Muscle of arm (tissue), 1 donor: ENCODE measurements at regions not wholly inside any gene's neighbourhood (a gene's known extent, or its start where the extent isn't known, plus 50 kb on each side); places are given as distances from the start of the nearest gene placed in this dataset.

ENCODE experiments used
- DNase-seq: peaks from one replicate; pipeline ENCODE4 v3.0.0-alpha.2; 2013

GRCh38 chr9:12874395-12874794, 99.6 kb downstream of the LURAP1L start:
- no peak for DNase-seq

GRCh38 chr9:12875191-12875590, 100.4 kb downstream of the LURAP1L start:
- DNase-seq: no peak

DNA sequence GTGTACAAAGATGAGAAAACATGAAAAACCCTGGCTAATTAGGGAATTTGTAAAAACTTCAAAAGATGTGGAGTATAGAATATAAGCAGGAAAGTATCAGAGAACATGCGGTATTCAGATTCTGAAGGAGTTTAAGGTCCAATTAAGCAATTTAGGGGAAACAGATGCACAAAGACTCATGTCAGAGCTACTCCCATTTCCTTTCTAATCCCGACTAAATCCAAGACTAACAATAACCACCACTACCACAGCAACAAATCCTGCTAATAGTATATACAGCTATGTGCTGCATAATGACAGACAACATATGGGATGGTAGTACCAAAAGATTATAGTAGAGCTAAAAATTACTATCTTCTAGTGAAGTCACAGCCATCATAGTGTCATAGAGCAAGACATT, 102.1 kb downstream of the LURAP1L start:
- no peak for DNase-seq

DNA sequence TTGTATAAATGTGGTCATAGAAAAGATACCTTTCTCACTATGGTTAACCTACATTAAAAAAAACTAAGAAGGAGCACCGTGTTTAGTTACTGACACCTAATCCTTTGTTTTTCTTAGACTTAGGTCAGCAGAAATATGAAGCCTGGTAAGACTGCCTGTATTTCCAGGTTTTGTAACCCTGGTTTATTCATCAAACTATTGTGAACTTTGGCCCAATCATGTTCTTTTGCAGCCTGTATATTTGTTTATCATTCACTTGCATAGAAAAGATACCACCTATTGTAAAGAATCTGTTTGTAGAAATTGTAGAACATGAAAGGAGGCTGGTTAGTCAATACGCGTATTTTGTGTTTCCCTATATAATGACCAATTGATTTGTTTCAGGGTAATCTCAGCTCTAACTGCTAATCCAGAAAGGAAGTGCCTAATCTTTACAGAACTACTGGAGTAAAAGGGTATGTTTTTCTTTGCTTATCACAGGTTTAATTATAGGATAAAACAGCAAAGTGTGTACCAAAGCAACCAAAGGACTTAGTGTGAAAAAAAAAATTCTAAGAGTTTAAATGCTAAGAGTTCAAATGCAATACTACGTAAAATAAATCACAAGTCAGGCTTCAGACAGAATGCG, 103.6 kb downstream of the LURAP1L start:
- no peak for DNase-seq

GRCh38 chr9:12879961-12880360, 105.1 kb downstream of the LURAP1L start:
- DNase-seq: no peak

DNA sequence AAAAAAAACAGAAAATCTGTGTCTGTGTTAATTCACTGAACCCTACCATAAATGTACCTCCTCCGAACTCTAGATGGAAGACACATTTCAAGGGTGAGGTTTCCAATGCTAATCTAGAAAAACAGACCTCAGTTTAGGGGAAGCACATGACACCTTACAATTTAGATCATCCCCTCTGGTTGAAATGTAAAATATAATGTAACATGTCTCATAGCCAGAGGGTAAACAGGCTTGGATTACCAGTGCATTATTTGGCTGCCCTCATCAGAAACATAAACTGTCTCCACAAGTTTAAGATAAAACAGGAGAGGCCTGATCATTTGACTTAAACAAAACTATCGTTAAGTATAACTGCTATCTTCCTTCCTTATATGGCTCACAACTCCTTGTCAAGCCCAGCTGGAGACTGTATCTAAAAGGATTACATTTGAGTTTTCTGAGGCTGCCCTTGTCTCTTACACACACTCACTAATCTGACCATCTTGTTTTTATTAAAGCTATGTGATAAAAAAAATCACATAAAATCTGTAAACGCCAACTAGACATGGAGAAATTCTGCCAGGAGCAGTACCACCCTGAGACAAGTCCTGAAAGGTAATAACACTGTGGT, 105.7 kb downstream of the LURAP1L start:
- DNase-seq: no peak

DNA sequence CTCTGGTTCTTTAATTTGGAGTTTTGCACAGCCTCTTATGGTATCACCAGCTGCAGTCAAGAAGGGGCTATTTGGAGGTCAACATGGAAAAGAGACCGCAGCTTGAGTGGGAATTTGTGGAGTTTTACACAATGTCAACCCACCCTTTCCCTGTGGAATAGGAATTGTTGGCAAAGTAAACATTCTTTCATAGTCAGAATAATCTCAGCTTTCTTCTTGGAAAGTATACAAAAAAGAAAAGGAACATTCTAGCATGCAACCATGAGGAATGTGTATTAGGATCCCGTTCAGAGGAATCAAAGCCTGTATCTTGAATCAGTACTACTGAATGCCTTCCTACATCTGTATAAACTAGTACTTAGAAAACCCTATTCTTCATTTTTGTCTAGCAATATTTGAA, 107.6 kb downstream of the LURAP1L start:
- DNase-seq: peak; percentile 78

DNA sequence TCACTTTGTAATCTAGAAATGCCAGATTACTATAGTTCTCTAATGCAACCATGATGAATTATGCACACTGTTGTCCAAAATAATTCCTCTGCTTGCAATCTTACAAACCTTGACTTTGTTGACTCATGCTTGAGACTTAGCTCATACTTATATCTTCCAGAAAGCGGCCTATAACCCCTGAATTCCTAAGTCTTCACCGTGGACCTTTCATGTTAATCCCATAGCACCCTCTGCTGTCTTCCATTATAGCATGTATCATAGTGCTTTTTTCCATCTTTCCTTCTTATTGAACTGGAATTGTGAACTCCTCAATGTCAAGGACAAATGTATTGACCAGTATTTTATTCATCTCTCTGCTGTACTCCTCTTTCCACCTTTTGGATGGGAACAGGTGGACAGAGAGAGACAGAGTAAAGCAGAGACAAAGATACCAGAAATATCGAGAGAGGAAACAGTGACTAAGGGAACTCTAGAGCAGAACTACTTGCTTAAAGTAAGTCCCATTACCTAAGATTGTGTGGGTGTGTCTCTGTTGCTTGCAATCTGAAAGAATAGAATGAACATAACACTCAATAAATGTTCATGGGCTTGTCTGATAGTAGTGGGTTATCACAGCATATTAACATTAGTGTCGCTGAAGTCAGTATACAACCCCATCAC, 110.0 kb downstream of the LURAP1L start:
- no peak for DNase-seq

- DNase-seq: no peak
Observed at GRCh38 chr9:12889402-12890106, 114.7 kb downstream of the LURAP1L start.

DNA sequence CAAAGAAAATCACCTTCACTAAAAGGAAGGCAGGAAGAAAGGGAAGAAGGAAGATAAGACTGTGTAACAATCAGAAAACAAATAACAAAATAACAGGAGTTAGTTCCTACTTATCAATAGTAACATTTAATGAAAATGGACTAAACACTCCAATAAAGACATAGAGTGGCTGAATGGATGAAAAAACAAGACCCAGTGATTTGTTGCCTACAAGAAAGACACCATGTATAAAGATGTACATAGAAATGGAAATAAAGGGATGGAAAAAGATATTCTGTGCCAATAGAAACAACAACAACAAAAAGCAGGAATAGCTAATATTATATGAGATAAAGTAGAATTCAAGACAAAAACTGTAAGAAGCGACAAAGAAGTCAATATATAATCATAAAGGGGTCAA, 116.8 kb downstream of the LURAP1L start:
- no peak for DNase-seq

DNA sequence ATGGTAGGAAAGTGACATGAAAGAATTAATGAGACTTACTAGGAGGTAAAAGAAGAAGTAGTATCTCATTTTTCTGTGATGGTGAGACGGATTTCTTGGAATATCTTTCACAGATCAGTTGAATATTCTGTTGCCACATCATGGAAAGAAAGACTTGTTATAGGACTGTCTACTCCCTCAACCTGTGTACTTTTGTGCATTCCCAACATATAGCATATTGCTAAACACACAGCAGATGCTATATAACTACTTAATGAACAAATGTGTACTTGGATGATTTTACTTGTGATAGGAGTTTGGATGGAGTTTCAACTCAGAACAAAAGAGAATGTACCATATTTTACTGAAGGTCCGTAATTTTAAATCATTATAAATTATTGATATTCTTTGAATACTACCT, 128.5 kb downstream of the LURAP1L start:
- no peak for DNase-seq

DNA sequence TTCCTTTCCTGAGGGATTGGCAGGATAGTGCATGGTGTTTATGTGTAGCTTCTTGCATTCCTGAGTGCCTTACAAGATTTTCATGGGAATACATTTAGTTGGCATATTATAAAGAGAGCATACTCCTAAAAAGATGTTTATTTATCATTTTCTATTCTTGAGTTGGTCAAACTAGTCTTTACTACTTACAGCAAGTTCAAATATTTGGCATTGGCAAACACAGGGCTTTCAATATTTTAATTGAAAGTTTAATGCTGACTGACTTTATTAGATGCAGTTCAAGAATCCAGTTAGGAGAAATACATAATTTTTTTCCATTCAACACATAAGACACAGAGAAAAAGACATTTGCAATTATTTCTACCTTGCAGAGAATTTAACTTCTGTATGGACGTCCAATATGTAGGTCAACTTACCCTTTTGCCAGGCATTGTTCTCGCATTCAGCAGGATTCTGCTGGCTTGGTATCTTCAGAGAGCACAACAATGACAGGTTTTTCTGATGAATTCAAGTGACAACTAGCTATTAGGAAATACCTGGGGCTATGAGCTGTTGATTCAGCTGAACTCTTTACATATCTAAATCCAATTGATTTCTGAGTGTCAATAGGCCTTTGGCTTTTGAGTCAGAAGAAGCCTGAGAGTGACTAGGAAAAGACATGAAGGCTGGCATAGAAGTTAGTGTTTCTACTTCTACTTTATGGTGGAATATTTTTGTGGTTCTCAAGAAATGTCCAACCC, 129.6 kb downstream of the LURAP1L start:
- no peak for DNase-seq

- DNase-seq: no peak
Observed at GRCh38 chr9:12906646-12907045, 131.8 kb downstream of the LURAP1L start.

DNA sequence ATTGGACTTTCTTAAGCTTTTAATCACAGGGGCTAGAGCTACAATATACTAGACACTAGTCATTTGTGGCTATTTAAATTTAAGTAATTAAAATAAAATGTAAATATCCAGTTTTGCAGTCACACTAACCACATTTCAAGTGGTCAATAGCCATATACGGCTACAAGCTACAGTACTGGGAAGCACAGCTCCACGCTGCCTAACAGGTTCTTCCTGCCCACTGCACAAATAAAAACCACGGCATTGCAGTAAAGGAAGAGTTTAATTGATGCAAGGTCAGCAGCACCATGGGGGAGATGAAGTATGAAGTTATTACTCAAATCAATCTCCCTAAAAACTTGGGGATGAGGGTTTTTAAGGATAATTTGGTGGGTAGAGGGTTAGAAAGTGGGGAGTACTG, 134.1 kb downstream of the LURAP1L start:
- DNase-seq: no peak

DNA sequence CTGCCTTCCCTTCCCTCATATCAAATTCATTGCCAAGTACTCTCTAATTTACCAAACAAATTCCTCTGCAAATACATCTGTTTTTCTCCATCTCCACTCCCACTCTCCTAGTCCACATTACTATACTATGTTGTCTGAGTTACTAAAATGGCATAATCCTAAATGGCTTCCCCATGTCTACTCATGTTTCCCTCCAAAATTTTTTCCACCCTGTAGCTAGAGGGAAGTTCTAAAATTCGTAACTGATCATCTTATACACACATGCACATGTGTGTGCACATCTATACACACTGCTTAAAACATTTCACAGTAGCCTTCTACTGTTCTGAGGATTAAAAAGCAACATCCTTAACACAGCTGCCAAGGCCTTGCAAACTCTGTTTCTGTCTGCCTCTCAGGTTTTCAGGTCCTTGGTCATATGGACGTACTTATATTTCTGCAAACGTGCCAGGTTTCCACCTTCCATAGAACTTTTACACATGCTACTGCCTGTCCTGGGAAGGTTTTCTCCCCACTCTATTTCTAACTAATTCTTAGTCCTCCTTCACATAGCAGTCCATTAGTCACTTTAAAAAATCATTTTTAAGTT, 140.6 kb downstream of the LURAP1L start:
- peak; percentile 53 for DNase-seq

DNA sequence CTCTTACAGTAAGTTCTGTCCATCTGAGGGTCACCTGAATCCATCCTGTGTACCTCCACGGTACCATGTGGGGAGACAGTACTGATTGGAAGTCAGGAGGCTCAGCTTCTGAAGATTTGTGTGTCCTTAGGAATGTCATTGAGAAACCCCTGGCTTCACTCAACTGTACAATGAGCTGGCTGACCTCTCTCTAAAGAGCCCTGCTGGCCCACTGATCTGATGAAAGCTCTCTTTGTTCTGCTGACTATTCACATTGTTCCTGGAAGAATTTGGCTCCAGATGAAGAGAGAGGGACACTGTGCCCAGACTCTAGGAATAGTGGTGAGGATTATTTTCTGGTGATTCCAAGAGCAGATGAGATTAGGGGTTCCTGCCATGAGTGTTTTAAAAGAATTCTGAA, 141.2 kb downstream of the LURAP1L start:
- no peak for DNase-seq

GRCh38 chr9:12920437-12920836, 145.6 kb downstream of the LURAP1L start:
- peak; percentile 52 for DNase-seq

DNA sequence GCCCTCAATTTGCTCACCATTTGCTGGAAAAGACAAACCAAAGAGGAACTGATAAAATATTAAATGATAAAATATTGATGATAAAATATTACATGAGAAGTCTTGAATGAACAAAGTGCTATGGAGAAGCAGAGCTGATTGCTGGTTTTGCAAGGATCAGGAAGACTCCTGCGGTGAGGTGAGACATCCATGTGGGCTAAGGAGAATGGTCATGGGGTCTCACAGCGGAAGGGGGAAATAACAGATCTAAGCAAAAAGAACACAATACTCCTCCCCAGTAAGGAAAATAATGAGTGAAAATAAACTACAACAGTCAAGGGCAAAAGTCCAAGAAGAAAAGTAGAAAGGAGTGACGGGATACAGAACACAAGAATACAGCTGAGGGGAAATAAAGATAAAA, 146.8 kb downstream of the LURAP1L start:
- no peak for DNase-seq

DNA sequence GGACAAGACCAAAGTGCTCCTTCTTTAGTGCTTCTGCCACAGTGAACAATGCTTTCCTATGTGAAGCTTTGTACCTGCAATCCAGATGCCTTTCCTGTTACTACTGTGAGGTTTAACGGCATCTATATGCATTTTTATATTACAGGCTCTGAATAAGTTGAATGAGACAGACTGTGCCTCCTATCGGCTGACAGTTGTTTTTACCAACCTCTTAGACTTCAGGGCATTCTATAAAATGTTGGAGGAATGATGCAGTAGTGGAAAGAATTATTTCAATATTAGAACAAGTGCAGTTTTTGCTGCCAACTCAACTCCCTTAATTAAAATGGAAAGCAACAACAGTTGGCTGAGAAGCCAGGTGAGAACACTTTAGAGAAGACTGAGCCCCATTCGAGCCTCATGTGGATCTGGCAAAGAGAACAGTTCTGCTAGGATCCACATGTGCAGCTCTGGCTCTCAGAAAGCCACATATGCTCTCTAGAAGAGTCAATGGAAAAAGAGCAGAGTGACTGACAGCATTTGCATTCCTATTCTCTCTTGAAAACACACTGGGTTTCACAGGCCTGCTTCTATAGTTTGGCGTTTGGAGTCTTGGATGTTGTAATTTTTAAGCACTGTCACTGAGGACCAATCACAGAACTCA, 147.5 kb downstream of the LURAP1L start:
- peak; percentile 64 for DNase-seq

GRCh38 chr9:12923468-12924009, 148.7 kb downstream of the LURAP1L start:
- no peak for DNase-seq

- no peak for DNase-seq
Observed at GRCh38 chr9:12930906-12931305, 156.1 kb downstream of the LURAP1L start.
